ENCODE measurements at regions not wholly inside any gene's neighbourhood (a gene's known extent, or its start where the extent isn't known, plus 50 kb on each side); places are given as distances from the start of the nearest gene placed in this dataset.

DNA sequence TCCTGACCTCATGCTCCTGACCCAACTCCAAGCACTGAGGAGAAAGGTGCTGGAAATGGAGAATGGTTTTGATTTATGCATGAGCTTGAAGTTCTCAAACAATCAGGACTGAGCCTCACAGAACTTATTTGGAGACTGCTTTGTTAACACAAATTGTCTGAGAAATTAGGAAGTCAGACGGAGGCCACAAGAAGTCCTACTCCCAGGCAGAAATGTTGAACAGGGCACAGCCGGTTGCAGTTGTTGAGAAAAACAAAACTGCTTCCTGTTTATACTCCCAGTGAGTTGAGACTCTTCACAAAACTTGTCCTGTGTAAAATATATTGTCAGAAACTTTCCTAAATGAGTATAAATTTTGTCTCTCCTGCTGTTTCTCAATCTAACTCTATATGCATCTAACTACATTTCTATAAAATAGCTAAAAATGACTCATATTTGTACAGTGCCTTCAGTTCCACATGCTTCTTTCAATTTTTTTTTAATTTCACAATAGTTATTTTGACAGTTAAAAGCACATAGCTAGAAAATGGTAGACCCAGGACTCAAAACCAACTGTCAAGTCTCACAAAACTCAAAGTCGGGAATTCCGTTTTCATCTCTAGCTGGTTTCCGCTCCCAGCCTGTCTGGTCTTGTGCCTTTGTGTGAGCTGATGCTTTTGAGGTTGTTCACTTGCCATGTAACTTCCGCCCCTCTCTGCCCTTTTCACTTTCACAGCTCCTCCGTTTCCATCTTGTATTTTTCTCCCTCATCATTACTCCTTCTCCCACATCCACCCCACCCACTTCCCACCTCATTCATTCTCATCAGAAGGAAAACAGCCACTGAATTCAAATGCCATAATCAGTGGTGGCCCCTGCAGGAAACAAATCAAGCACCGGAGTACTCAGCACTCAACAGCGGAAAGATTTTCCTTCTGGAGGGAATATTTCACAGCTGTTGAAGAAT lies 215.0 kb downstream of the SUCLG1 start:
- H3K9me3 ChIP-seq (ENCODE audit: control insufficient read depth, insufficient read depth, low read depth, low read length): no peaks in the 10 kb centered on the region
- no peak overlapping the region for H3K4me3 ChIP-seq (ENCODE audit: low read depth in 2 of 2, low read length in 2 of 2)
- no peaks in the 10 kb centered on the region for H3K4me1 ChIP-seq (ENCODE audit: control insufficient read depth, insufficient read depth, low read length)
- DNase-seq (ENCODE audit: low read depth, low spot score) (no peak), ATAC-seq (no peak)
- CTCF ChIA-PET: no interaction called here
- no TSS peak for BruUV-seq (replicated peaks)
- no peak overlapping the region for H3K27ac ChIP-seq (ENCODE audit: low read length)
- in situ Hi-C loops (cut with HindIII; ENCODE audit: low pct_unique_long_range_greater_than_20kb, low sequenced_read_pairs) (no loop called here), intact Hi-C loops (cut with micrococcal nuclease; ENCODE audit: unreplicated experiment) (no loop called here)
- no peaks in the 10 kb centered on the region; the same call in 1 of the 2 replicates for H3K27me3 ChIP-seq (ENCODE audit: control insufficient read depth, insufficient read depth, low read length)
- POLR2A ChIA-PET: no interaction called here
- TF ChIP-seq SIN3A (IDR thresholded peaks at IDR 0.05; ENCODE audit: borderline replicate concordance, insufficient read depth, low read depth, low read length) (no peak), POLR2AphosphoS5 (IDR thresholded peaks at IDR 0.05; ENCODE audit: low read depth, low read length) (no peak), TCF7L2 (IDR thresholded peaks at IDR 0.05; ENCODE audit: low read depth, low read length) (no peak)
- TF ChIP-seq, protein P1, sequence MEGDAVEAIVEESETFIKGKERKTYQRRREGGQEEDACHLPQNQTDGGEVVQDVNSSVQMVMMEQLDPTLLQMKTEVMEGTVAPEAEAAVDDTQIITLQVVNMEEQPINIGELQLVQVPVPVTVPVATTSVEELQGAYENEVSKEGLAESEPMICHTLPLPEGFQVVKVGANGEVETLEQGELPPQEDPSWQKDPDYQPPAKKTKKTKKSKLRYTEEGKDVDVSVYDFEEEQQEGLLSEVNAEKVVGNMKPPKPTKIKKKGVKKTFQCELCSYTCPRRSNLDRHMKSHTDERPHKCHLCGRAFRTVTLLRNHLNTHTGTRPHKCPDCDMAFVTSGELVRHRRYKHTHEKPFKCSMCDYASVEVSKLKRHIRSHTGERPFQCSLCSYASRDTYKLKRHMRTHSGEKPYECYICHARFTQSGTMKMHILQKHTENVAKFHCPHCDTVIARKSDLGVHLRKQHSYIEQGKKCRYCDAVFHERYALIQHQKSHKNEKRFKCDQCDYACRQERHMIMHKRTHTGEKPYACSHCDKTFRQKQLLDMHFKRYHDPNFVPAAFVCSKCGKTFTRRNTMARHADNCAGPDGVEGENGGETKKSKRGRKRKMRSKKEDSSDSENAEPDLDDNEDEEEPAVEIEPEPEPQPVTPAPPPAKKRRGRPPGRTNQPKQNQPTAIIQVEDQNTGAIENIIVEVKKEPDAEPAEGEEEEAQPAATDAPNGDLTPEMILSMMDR (IDR thresholded peaks at IDR 0.05): no peak
- TF ChIP-seq, protein P2, sequence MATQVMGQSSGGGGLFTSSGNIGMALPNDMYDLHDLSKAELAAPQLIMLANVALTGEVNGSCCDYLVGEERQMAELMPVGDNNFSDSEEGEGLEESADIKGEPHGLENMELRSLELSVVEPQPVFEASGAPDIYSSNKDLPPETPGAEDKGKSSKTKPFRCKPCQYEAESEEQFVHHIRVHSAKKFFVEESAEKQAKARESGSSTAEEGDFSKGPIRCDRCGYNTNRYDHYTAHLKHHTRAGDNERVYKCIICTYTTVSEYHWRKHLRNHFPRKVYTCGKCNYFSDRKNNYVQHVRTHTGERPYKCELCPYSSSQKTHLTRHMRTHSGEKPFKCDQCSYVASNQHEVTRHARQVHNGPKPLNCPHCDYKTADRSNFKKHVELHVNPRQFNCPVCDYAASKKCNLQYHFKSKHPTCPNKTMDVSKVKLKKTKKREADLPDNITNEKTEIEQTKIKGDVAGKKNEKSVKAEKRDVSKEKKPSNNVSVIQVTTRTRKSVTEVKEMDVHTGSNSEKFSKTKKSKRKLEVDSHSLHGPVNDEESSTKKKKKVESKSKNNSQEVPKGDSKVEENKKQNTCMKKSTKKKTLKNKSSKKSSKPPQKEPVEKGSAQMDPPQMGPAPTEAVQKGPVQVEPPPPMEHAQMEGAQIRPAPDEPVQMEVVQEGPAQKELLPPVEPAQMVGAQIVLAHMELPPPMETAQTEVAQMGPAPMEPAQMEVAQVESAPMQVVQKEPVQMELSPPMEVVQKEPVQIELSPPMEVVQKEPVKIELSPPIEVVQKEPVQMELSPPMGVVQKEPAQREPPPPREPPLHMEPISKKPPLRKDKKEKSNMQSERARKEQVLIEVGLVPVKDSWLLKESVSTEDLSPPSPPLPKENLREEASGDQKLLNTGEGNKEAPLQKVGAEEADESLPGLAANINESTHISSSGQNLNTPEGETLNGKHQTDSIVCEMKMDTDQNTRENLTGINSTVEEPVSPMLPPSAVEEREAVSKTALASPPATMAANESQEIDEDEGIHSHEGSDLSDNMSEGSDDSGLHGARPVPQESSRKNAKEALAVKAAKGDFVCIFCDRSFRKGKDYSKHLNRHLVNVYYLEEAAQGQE (IDR thresholded peaks at IDR 0.05; ENCODE audit: insufficient read depth in 1 of 2, low read depth in 2 of 2, low read length in 1 of 2): no peak
- no peaks in the 10 kb centered on the region for H3K36me3 ChIP-seq (ENCODE audit: control insufficient read depth, insufficient read depth, low read length)

DNA sequence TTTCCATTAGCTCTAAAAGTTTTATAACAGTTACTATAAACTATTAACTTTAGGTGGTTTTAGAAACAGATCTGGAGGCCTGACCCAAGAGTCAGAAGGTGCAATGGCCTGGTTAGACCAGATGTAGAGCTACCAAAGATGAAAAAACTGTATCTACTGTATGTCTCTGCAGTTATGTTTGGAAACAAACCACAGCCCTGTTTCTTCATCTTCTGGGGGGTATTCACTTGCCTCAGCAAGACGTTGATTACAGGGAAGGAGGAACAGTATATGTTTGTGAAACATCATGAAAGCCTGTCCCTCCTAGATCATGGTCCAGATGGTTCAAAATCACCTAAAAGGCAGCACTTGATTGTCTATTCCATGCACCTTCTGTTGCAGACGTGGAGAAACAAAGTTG lies 220.2 kb downstream of the SUCLG1 start:
- BruUV-seq (replicated peaks): no TSS peak
- intact Hi-C loops (cut with micrococcal nuclease; ENCODE audit: unreplicated experiment) (no loop called here), in situ Hi-C loops (cut with HindIII; ENCODE audit: low pct_unique_long_range_greater_than_20kb, low sequenced_read_pairs) (no loop called here)
- CTCF ChIA-PET: no interaction called here
- Histone ChIP-seq H3K4me3 (ENCODE audit: low read depth in 2 of 2, low read length in 2 of 2) (no peak overlapping the region), H3K27ac (ENCODE audit: low read length) (no peak overlapping the region), H3K9me3 (ENCODE audit: control insufficient read depth, insufficient read depth, low read depth, low read length) (no peaks in the 10 kb centered on the region), H3K36me3 (ENCODE audit: control insufficient read depth, insufficient read depth, low read length) (no peaks in the 10 kb centered on the region), H3K27me3 (ENCODE audit: control insufficient read depth, insufficient read depth, low read length) (no peaks in the 10 kb centered on the region; the same call in 1 of the 2 replicates), H3K4me1 (ENCODE audit: control insufficient read depth, insufficient read depth, low read length) (no peaks in the 10 kb centered on the region)
- TF ChIP-seq POLR2AphosphoS5 (IDR thresholded peaks at IDR 0.05; ENCODE audit: low read depth, low read length) (no peak), SIN3A (IDR thresholded peaks at IDR 0.05; ENCODE audit: borderline replicate concordance, insufficient read depth, low read depth, low read length) (no peak)
- TF ChIP-seq, protein P1 (IDR thresholded peaks at IDR 0.05): no peak
- ATAC-seq (no peak), DNase-seq (ENCODE audit: low read depth, low spot score) (no peak)
- POLR2A ChIA-PET: no interaction called here

Measured in Panc1 (cell line).